PC-9 (cell line): ENCODE measurements at regions not wholly inside any gene's neighbourhood (a gene's known extent, or its start where the extent isn't known, plus 50 kb on each side); places are given as distances from the start of the nearest gene placed in this dataset.

Experiments
- BruUV-seq: library from RNA; stranded (reverse); fragments of 400-500 nt; replicated peaks from 2 replicates; lab custom pipeline; 2021; lab: Mats Ljungman, UMichigan
- CTCF ChIA-PET: fragments of 300-600 bp; sonication (Branson Sonifier 250); formaldehyde crosslinking; loops from one replicate; lab custom pipeline; 2022; ENCODE audit warnings: antibody characterized with exemption; lab: Charles Lee
- POLR2A ChIA-PET: fragments of 300-600 bp; sonication (Branson Sonifier 250); formaldehyde crosslinking; loops from one replicate; lab custom pipeline; 2022; ENCODE audit warnings: antibody characterized with exemption; ENCODE audit not compliant: unreplicated experiment; lab: Charles Lee
- DNase-seq, 2 experiments: peaks; one replicate each; pipeline versions ENCODE4 v3.0.0 to v3.0.0-alpha.2; 2015 to 2022; ENCODE audit warnings: mixed read lengths in 1 of 2
- H2AFZ ChIP-seq: fragments of 200-600 bp; sonication (generic); 2 replicates; pipeline ENCODE4 v1.8.1; 2017; ENCODE audit warnings: antibody characterized with exemption
- H3F3A ChIP-seq: fragments of 200-600 bp; sonication (generic); 2 replicates; pipeline ENCODE4 v1.8.1; 2017; ENCODE audit warnings: antibody characterized with exemption, mild to moderate bottlenecking, low read depth; ENCODE audit not compliant: insufficient read depth
- H3K27ac ChIP-seq: fragments of 200-600 bp; sonication (generic); 2 replicates; pipeline ENCODE4 v1.6.1; 2016; ENCODE audit warnings: mixed run types
- H3K27me3 ChIP-seq: fragments of 200-600 bp; sonication (generic); 2 replicates; pipeline ENCODE4 v1.6.1; 2016; ENCODE audit warnings: low read depth, mixed run types; ENCODE audit not compliant: insufficient read depth
- H3K36me3 ChIP-seq: fragments of 200-600 bp; sonication (generic); 2 replicates; pipeline ENCODE4 v1.6.1; 2016; ENCODE audit warnings: low read depth, mixed run types
- H3K4me1 ChIP-seq: fragments of 200-600 bp; sonication (generic); replicated peaks from 2 replicates; pipeline ENCODE4 v1.6.1; 2016; ENCODE audit warnings: mixed run types; ENCODE audit not compliant: insufficient read depth
- H3K4me2 ChIP-seq: fragments of 200-600 bp; sonication (generic); 2 replicates; pipeline ENCODE4 v1.6.1; 2017; ENCODE audit warnings: mixed run types
- H3K4me3 ChIP-seq: fragments of 200-600 bp; sonication (generic); 2 replicates; pipeline ENCODE4 v1.6.1; 2016; ENCODE audit warnings: mixed run types
- H3K79me2 ChIP-seq: fragments of 200-600 bp; sonication (generic); 2 replicates; pipeline ENCODE4 v1.6.1; 2017; ENCODE audit warnings: low read depth, mixed run types
- H3K9me2 ChIP-seq: fragments of 200-600 bp; sonication (generic); 2 replicates; pipeline ENCODE4 v1.8.1; 2017; ENCODE audit warnings: mild to moderate bottlenecking; ENCODE audit not compliant: insufficient read depth
- H3K9me3 ChIP-seq: fragments of 200-600 bp; sonication (generic); 2 replicates; pipeline ENCODE4 v1.8.1; 2016; ENCODE audit warnings: low read depth; ENCODE audit not compliant: insufficient read depth
- H4K20me1 ChIP-seq: fragments of 200-600 bp; sonication (generic); 2 replicates; pipeline ENCODE4 v1.8.1; 2017; ENCODE audit not compliant: insufficient read depth
- EZH2 ChIP-seq: fragments of 200-600 bp; sonication (generic); IDR thresholded peaks from 2 replicates; pipeline ENCODE4 v1.8.0; 2017; ENCODE audit warnings: antibody characterized with exemption, low read depth
- intact Hi-C: fragments of 100-400 bp; cut with micrococcal nuclease; formaldehyde crosslinking; loops from one replicate; pipeline ENCODE4 v1.10.0; 2022; ENCODE audit not compliant: unreplicated experiment
- TF ChIP-seq, protein P1 (sequence below): fragments of 200-600 bp; sonication (generic); conservative IDR thresholded peaks from 2 replicates; pipeline ENCODE4 v1.6.1; 2017; ENCODE audit warnings: mixed run types, antibody characterized with exemption, mild to moderate bottlenecking, moderate library complexity

DNA sequence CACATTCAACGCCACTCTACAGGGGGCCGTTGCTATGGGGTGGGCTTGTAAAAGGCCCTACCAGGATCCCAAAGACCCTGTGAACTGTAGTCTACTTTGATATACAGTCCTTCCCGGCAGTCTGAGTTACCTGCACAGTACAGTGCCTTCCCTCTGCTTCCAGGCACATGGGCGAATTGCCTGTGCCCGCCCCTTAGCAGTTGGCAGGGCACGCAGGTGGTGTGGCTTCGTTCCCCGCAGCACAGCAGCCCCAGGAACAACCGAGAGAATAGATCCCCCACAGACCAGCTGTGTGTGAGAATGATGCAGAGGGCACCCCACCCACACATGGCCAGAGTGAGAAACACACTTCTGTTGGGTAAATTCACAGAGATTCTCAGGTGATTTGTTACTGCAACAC, 60.6 kb downstream of the MRPL57 start:
- H3K27me3 ChIP-seq, result peaks cover 4% of the 10 kb centered on the region
- POLR2A ChIA-PET, result no interaction called here
- H2AFZ ChIP-seq, result no peak overlapping the region
- no peak overlapping the region for H3K4me3 ChIP-seq
- no peaks in the 10 kb centered on the region for H3K36me3 ChIP-seq
- TF ChIP-seq, protein P1, sequence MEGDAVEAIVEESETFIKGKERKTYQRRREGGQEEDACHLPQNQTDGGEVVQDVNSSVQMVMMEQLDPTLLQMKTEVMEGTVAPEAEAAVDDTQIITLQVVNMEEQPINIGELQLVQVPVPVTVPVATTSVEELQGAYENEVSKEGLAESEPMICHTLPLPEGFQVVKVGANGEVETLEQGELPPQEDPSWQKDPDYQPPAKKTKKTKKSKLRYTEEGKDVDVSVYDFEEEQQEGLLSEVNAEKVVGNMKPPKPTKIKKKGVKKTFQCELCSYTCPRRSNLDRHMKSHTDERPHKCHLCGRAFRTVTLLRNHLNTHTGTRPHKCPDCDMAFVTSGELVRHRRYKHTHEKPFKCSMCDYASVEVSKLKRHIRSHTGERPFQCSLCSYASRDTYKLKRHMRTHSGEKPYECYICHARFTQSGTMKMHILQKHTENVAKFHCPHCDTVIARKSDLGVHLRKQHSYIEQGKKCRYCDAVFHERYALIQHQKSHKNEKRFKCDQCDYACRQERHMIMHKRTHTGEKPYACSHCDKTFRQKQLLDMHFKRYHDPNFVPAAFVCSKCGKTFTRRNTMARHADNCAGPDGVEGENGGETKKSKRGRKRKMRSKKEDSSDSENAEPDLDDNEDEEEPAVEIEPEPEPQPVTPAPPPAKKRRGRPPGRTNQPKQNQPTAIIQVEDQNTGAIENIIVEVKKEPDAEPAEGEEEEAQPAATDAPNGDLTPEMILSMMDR, result no peak
- no peak for TF ChIP-seq EZH2
- H3K4me2 ChIP-seq, result no peak overlapping the region
- H3K27ac ChIP-seq, result no peak overlapping the region
- intact Hi-C loops, result no loop called here
- no peaks in the 10 kb centered on the region for H3F3A ChIP-seq
- H3K4me1 ChIP-seq, result no peaks in the 10 kb centered on the region
- BruUV-seq, result no TSS peak
- no peak for DNase-seq
- no peaks in the 10 kb centered on the region for H3K79me2 ChIP-seq
- no peaks in the 10 kb centered on the region for H3K9me3 ChIP-seq
- CTCF ChIA-PET, result no interaction called here
- no peaks in the 10 kb centered on the region for H3K9me2 ChIP-seq
- H4K20me1 ChIP-seq, result no peaks in the 10 kb centered on the region

DNA sequence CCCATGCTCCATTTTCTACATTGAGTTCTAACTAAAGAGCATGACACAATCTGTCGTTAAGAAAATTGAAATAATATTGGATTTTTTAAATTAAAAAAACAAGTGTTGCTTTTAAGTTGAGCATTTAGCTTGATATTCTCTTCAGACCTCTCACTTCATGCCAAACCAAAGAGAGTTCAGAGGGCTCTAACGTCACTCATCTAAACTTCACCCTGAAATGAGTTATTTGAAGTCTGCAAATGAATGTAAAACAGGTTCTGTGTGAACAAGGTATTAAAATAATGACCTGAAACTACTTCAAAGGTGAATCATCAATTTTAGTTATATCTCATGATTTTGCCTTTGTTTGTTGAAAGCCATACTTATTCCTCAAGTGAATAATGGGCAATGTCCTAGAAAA, 61.8 kb downstream of the MRPL57 start:
- Histone ChIP-seq H3K79me2 (no peaks in the 10 kb centered on the region), H2AFZ (no peak overlapping the region), H3K9me2 (no peaks in the 10 kb centered on the region), H3K9me3 (no peaks in the 10 kb centered on the region), H3K27ac (no peak overlapping the region), H3K27me3 (peaks cover 4% of the 10 kb centered on the region), H3K4me1 (no peaks in the 10 kb centered on the region), H3K4me2 (no peak overlapping the region), H3K36me3 (no peaks in the 10 kb centered on the region), H3F3A (no peaks in the 10 kb centered on the region), H3K4me3 (no peak overlapping the region), H4K20me1 (no peaks in the 10 kb centered on the region)
- intact Hi-C loops, result no loop called here
- no TSS peak for BruUV-seq
- DNase-seq, result no peak
- TF ChIP-seq, protein P1, result no peak
- TF ChIP-seq EZH2, result no peak
- CTCF ChIA-PET, result no interaction called here
- POLR2A ChIA-PET, result no interaction called here

DNA sequence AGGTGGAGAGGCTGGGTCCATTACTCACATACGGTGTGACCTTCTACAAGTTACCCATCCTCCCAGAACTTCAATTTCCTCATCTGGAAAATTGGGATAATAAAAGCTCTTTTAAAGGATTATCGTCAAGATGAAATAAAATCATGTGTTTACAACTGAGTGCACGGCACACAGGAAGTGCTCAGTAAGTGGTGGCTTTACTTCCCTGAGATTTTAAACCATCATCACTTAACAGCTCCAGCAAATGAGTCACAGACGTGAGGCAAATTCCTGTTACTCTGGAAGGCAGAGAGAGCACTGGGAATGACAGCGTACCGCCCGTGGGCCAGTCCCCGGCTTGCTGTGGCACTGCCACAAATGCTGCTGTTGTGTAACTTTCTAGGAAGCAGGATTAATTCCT, 64.1 kb downstream of the MRPL57 start:
- CTCF ChIA-PET, result no interaction called here
- intact Hi-C loops, result no loop called here

More for the DNA sequence above, 64.1 kb downstream of the MRPL57 start:
- no peak overlapping the region for H3K4me3 ChIP-seq
- no peaks in the 10 kb centered on the region for H3K9me2 ChIP-seq
- DNase-seq, result no peak
- POLR2A ChIA-PET, result no interaction called here
- H3K27ac ChIP-seq, result no peak overlapping the region
- no peak overlapping the region for H2AFZ ChIP-seq
- no peaks in the 10 kb centered on the region for H3K79me2 ChIP-seq
- H3F3A ChIP-seq, result no peaks in the 10 kb centered on the region
- H3K9me3 ChIP-seq, result no peaks in the 10 kb centered on the region
- no peaks in the 10 kb centered on the region for H3K27me3 ChIP-seq
- no peaks in the 10 kb centered on the region for H3K4me1 ChIP-seq
- H4K20me1 ChIP-seq, result no peaks in the 10 kb centered on the region
- TF ChIP-seq, protein P1, result no peak
- H3K36me3 ChIP-seq, result no peaks in the 10 kb centered on the region
- no TSS peak for BruUV-seq
- peak overlapping the region; percentile 26; the same call in 1 of the 2 replicates for H3K4me2 ChIP-seq
